ENCODE measurements at regions not wholly inside any gene's neighbourhood (a gene's known extent, or its start where the extent isn't known, plus 50 kb on each side); places are given as distances from the start of the nearest gene placed in this dataset.
"Not testable (repeated sequence)": the region's sequence is repeated elsewhere in the genome, so short reads cannot be mapped to it uniquely, and the experiment has no call there.

- no peaks in the 10 kb centered on the region for H3K4me1 ChIP-seq (ENCODE audit: control insufficient read depth in 1 of 2, insufficient read depth in 2 of 2, low read length in 2 of 2)
- ChIA-PET POLR2A (no interaction called here), RAD21 (ENCODE audit: low non-redundant PET in 1 of 2, low total read pairs in 2 of 2, uncharacterized antibody in 2 of 2, unreplicated experiment in 2 of 2) (no interaction called here), CTCF (no interaction called here)
- DNase-seq (ENCODE audit: low read depth, low spot score) (no peak), ATAC-seq (no peak)
- no peak overlapping the region for H3K27ac ChIP-seq (ENCODE audit: low read depth, low read length)
- no peaks in the 10 kb centered on the region for H3K36me3 ChIP-seq (ENCODE audit: control insufficient read depth in 1 of 2, insufficient read depth in 2 of 2, low read length in 2 of 2)
- no peaks in the 10 kb centered on the region for H3K9me2 ChIP-seq (ENCODE audit: insufficient read depth)
- intact Hi-C loops (cut with micrococcal nuclease), result no loop called here
- H4K20me1 ChIP-seq (ENCODE audit: insufficient read depth), result no peaks in the 10 kb centered on the region
- H3K4me3 ChIP-seq (replicated peaks in 1 of 2; ENCODE audit: low read depth in 1 of 2, low read length in 2 of 2), result no peak overlapping the region
- BruUV-seq (replicated peaks), result no TSS peak
- no peaks in the 10 kb centered on the region for H3K27me3 ChIP-seq (ENCODE audit: insufficient read depth, low read length)
- H3K9ac ChIP-seq (ENCODE audit: low read length), result no peak overlapping the region
- TF ChIP-seq SP1 (IDR thresholded peaks at IDR 0.05; ENCODE audit: low read depth) (no peak), ZFX (IDR thresholded peaks at IDR 0.05) (no peak), FOSL1 (IDR thresholded peaks at IDR 0.05; ENCODE audit: low read depth) (no peak), POLR2AphosphoS5 (IDR thresholded peaks at IDR 0.05; ENCODE audit: low read depth, low read length) (no peak), SRF (IDR thresholded peaks at IDR 0.05; ENCODE audit: low read depth) (no peak)
- no peak overlapping the region for H3K4me2 ChIP-seq (ENCODE audit: low read length)
- H3K9me3 ChIP-seq (ENCODE audit: control insufficient read depth in 1 of 2, insufficient read depth in 1 of 2, low read depth in 1 of 2, low read length in 2 of 2), result peaks cover 0 to 6% of the 10 kb centered on the region in 2 experiments; a peak in 2 of 4 replicates
- no peak overlapping the region for H2AFZ ChIP-seq (ENCODE audit: low read depth, low read length, poor library complexity, severe bottlenecking)
- H3K79me2 ChIP-seq (ENCODE audit: insufficient read depth, low read length), result no peaks in the 10 kb centered on the region
These were observed 758.5 kb upstream of the CTNND2 start for GRCh38 chr5:12662545-12663314.

DNA sequence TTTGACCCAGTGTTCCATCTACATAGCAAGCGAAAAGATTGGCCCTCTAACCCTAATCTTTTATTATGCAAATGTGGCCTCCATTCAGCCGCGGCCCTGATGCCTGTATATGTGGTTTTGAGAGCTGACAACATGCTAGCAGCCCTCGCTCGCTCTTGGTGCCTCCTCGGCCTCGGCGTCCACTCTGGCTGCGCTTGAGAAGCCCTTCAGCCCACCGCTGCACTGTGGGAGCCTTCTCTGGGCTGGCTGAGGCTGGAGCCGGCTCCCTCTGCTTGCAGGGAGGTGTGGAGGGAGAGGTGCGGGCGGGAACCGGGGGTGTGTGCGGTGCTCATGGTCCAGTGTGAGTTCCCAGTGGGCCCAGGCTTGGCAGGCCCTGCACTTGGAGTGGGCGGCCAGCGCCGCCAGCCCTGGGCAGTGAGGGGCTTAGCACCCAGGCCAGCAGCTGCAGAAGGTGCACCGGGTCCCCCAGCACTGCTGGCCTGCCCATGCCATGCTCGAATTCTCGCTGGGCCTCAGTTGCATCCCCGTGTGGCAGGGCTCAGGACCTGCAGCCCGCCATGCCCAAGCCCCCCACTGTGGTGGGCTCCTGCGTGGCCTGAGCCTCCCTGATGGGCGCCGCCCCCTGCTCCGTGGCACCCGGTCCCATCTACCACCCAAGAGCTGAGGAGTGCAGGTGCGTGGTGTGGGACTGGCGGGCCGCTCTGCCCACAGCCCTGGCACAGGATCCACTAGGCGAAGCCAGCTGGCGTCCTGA lies 757.5 kb upstream of the CTNND2 start:
- no peak overlapping the region for H2AFZ ChIP-seq (ENCODE audit: low read depth, low read length, poor library complexity, severe bottlenecking)
- CTCF ChIA-PET, result no interaction called here
- no peaks in the 10 kb centered on the region for H4K20me1 ChIP-seq (ENCODE audit: insufficient read depth)
- no peak overlapping the region for H3K27ac ChIP-seq (ENCODE audit: low read depth, low read length)
- H3K4me1 ChIP-seq (ENCODE audit: control insufficient read depth in 1 of 2, insufficient read depth in 2 of 2, low read length in 2 of 2), result no peaks in the 10 kb centered on the region
- H3K4me2 ChIP-seq (ENCODE audit: low read length), result no peak overlapping the region
- RAD21 ChIA-PET (ENCODE audit: low non-redundant PET in 1 of 2, low total read pairs in 2 of 2, uncharacterized antibody in 2 of 2, unreplicated experiment in 2 of 2), result no interaction called here
- no peaks in the 10 kb centered on the region for H3K36me3 ChIP-seq (ENCODE audit: control insufficient read depth in 1 of 2, insufficient read depth in 2 of 2, low read length in 2 of 2)
- no peak for DNase-seq (ENCODE audit: low read depth, low spot score)
- ATAC-seq, result no peak
- TF ChIP-seq EGR1 (IDR thresholded peaks at IDR 0.05; ENCODE audit: low read depth) (no peak), REST (IDR thresholded peaks at IDR 0.05; ENCODE audit: low read depth) (no peak), EZH2phosphoT487 (IDR thresholded peaks at IDR 0.05; ENCODE audit: borderline replicate concordance) (no peak)
- H3K9me2 ChIP-seq (ENCODE audit: insufficient read depth), result no peaks in the 10 kb centered on the region
- H3K9me3 ChIP-seq (ENCODE audit: control insufficient read depth in 1 of 2, insufficient read depth in 1 of 2, low read depth in 1 of 2, low read length in 2 of 2), result peaks cover 0 to 6% of the 10 kb centered on the region in 2 experiments; a peak in 2 of 4 replicates
- H3K4me3 ChIP-seq (replicated peaks in 1 of 2; ENCODE audit: low read depth in 1 of 2, low read length in 2 of 2), result no peak overlapping the region
- no peaks in the 10 kb centered on the region for H3K79me2 ChIP-seq (ENCODE audit: insufficient read depth, low read length)
- POLR2A ChIA-PET, result no interaction called here
- H3K27me3 ChIP-seq (ENCODE audit: insufficient read depth, low read length), result no peaks in the 10 kb centered on the region
- intact Hi-C loops (cut with micrococcal nuclease), result no loop called here
- BruUV-seq (replicated peaks), result no TSS peak
- H3K9ac ChIP-seq (ENCODE audit: low read length), result no peak overlapping the region

- CTCF ChIA-PET; H3K9me3 ChIP-seq (ENCODE audit: control insufficient read depth in 1 of 2, insufficient read depth in 1 of 2, low read depth in 1 of 2, low read length in 2 of 2); H3K9ac ChIP-seq (ENCODE audit: low read length); POLR2A ChIA-PET; ATAC-seq; H3K4me3 ChIP-seq (replicated peaks in 1 of 2; ENCODE audit: low read depth in 1 of 2, low read length in 2 of 2); H2AFZ ChIP-seq (ENCODE audit: low read depth, low read length, poor library complexity, severe bottlenecking); H3K27me3 ChIP-seq (ENCODE audit: insufficient read depth, low read length); BruUV-seq (replicated peaks); H3K4me2 ChIP-seq (ENCODE audit: low read length); RAD21 ChIA-PET (ENCODE audit: low non-redundant PET in 1 of 2, low total read pairs in 2 of 2, uncharacterized antibody in 2 of 2, unreplicated experiment in 2 of 2); intact Hi-C loops (cut with micrococcal nuclease); H3K36me3 ChIP-seq (ENCODE audit: control insufficient read depth in 1 of 2, insufficient read depth in 2 of 2, low read length in 2 of 2); H3K27ac ChIP-seq (ENCODE audit: low read depth, low read length); DNase-seq (ENCODE audit: low read depth, low spot score); H3K9me2 ChIP-seq (ENCODE audit: insufficient read depth); H3K4me1 ChIP-seq (ENCODE audit: control insufficient read depth in 1 of 2, insufficient read depth in 2 of 2, low read length in 2 of 2); H3K79me2 ChIP-seq (ENCODE audit: insufficient read depth, low read length); H4K20me1 ChIP-seq (ENCODE audit: insufficient read depth): not testable (repeated sequence)
These were observed 756.2 kb upstream of the CTNND2 start for GRCh38 chr5:12660279-12661107.

All from HCT116 (cell line).